T-cell (primary cell): ENCODE measurements at regions not wholly inside any gene's neighbourhood (a gene's known extent, or its start where the extent isn't known, plus 50 kb on each side); places are given as distances from the start of the nearest gene placed in this dataset.

Source experiments
- ATAC-seq, 4 experiments: fragments of 200-7000 bp in 3 of 4; fragments of 150-1000 bp in 1 of 4; cut with Tn5 transposase; replicated peaks in 1 of 4; 1 replicate in 3 of 4; 2 replicates in 1 of 4; pipeline ENCODE4 v1.10.0; 2021; ENCODE audit warnings: moderate library complexity in 3 of 4, mild to moderate bottlenecking in 2 of 4, moderate number of reproducible peaks in 1 of 4
- CTCF ChIA-PET, 2 donors: fragments of 300-600 bp; sonication (Branson Sonifier 250); formaldehyde crosslinking; loops; one replicate each; lab custom pipeline; 2022; ENCODE audit warnings: antibody characterized with exemption in 2 of 2; lab: Charles Lee
- POLR2A ChIA-PET, 2 donors: fragments of 300-600 bp; sonication (Branson Sonifier 250); formaldehyde crosslinking; loops; one replicate each; lab custom pipeline; 2022; ENCODE audit warnings: antibody characterized with exemption in 2 of 2; lab: Charles Lee
- DNase-seq, 35 experiments: peaks; one replicate each; pipeline versions ENCODE4 v3.0.0 to v3.0.0-alpha.2; 2013 to 2023
- H3K27ac ChIP-seq: one replicate; pipeline ENCODE4 v1.5.1; 2013; ENCODE audit warnings: low read length
- H3K27me3 ChIP-seq, 2 experiments: replicated peaks in 1 of 2; 1 replicate in 1 of 2; 2 replicates in 1 of 2; pipeline versions ENCODE4 v1.6.1 to v1.7.0; 2013; ENCODE audit warnings: low read length in 1 of 2, mixed read lengths in 1 of 2; ENCODE audit not compliant: control insufficient read depth in 2 of 2, insufficient read depth in 2 of 2; ENCODE audit errors: extremely low read depth in 1 of 2
- H3K36me3 ChIP-seq, 2 donors: 1 replicate in 1 of 2; 2 replicates in 1 of 2; pipeline versions ENCODE4 v1.6.1 to v1.7.0; 2013; ENCODE audit warnings: low read length in 1 of 2; ENCODE audit not compliant: control insufficient read depth in 2 of 2, insufficient read depth in 1 of 2; ENCODE audit errors: extremely low read depth in 1 of 2
- H3K4me1 ChIP-seq, 2 experiments: 1 replicate in 1 of 2; 2 replicates in 1 of 2; pipeline versions ENCODE4 v1.6.1 to v1.7.0; 2013; ENCODE audit warnings: low read length in 2 of 2, mixed read lengths in 1 of 2; ENCODE audit not compliant: insufficient read depth in 2 of 2, control insufficient read depth in 1 of 2; ENCODE audit errors: extremely low read depth in 1 of 2
- H3K4me3 ChIP-seq, 2 donors: 1 replicate in 1 of 2; 2 replicates in 1 of 2; pipeline versions ENCODE4 v1.5.1 to v1.7.0; 2013; ENCODE audit warnings: mild to moderate bottlenecking in 2 of 2, low read length in 1 of 2, moderate library complexity in 1 of 2; ENCODE audit not compliant: control insufficient read depth in 1 of 2; ENCODE audit errors: extremely low read depth in 1 of 2
- H3K9me3 ChIP-seq: 2 replicates; pipeline ENCODE4 v1.7.0; 2013
- H3K27ac Mint-ChIP-seq, 2 donors: one replicate each; pipeline ENCODE4 v1.8.0; 2020 to 2021; ENCODE audit warnings: mild to moderate bottlenecking in 2 of 2, mixed read lengths in 2 of 2
- H3K27me3 Mint-ChIP-seq, 2 donors: one replicate each; pipeline ENCODE4 v1.8.0; 2021 to 2022; ENCODE audit warnings: mixed read lengths in 2 of 2
- H3K36me3 Mint-ChIP-seq: one replicate; pipeline ENCODE4 v1.8.0; 2021; ENCODE audit warnings: mixed read lengths
- H3K4me1 Mint-ChIP-seq, 3 donors: one replicate each; pipeline ENCODE4 v1.8.0; 2020 to 2022; ENCODE audit warnings: mixed read lengths in 3 of 3, mild to moderate bottlenecking in 1 of 3
- H3K4me3 Mint-ChIP-seq, 3 donors: one replicate each; pipeline ENCODE4 v1.8.0; 2020 to 2022; ENCODE audit warnings: mild to moderate bottlenecking in 3 of 3, mixed read lengths in 3 of 3, moderate library complexity in 3 of 3
- H3K9me3 Mint-ChIP-seq, 3 donors: one replicate each; pipeline ENCODE4 v1.8.0; 2020 to 2022; ENCODE audit warnings: mixed read lengths in 3 of 3
- WGBS: methylation state at CpG from one replicate; pipeline ENCODE4 v1.1.5; 2013; ENCODE audit warnings: missing lambda C conversion rate; ENCODE audit not compliant: insufficient coverage; 5-methylcytosine and 5-hydroxymethylcytosine counted together

DNA sequence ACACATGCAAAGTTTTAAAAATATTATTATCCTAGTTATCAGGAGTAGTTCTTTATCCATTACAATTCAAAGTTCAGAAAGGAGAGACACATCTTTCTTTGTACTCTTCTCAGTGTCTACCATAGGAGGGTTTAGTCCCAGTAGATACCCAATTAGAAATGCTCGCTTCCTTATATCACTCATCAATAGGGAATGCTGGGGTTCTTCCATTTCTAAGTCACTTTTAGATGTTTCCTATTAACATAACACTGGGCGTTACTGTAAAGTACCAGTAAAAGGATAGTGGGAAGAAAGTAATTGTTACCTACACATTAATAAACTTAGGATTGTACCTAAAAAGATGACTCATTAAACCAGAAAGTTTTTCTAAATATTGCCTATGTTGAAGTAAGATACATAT, 348.3 kb upstream of the CDH6 start:
- DNase-seq: no peak
- no peak for ATAC-seq
- no peaks in the 10 kb centered on the region for H3K4me1 Mint-ChIP-seq

DNA sequence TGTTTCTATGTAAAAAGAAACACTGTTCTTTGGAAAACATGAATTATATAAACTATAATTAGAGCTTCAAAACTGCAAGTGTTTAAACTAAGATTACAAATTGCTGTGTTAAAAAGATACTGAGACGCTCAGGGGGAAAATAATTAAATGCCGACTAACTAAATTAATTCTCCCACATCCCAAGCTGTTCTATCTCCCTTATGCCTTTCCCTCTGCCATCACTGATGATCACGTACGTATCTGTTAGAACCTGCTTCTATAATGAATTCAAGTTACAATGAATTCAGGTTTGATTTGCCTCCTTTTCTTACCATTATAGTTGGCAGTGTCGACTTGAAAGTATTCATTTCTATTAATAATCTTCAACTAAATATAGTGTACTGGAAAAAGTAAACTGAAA, 349.9 kb upstream of the CDH6 start:
- CTCF ChIA-PET: no interaction called here

More for the DNA sequence above, 348.3 kb upstream of the CDH6 start:
- no peak overlapping the region for H3K4me3 ChIP-seq
- no peaks in the 10 kb centered on the region for H3K36me3 ChIP-seq
- no peaks in the 10 kb centered on the region for H3K9me3 ChIP-seq
- Mint-ChIP-seq H3K27ac (no peak overlapping the region), H3K36me3 (no peaks in the 10 kb centered on the region), H3K9me3 (peaks cover 4 to 14% (median 6%) of the 10 kb centered on the region in 3 donors), H3K27me3 (no peaks in the 10 kb centered on the region), H3K4me3 (no peak overlapping the region)
- H3K27ac ChIP-seq: no peak overlapping the region
- no peaks in the 10 kb centered on the region for H3K4me1 ChIP-seq
- ChIA-PET CTCF (no interaction called here), POLR2A (interaction anchor here in 1 of 2 donors (0.6 kb wide), 1 partner anchor 31 kb away, joined by 8 read pairs; no protein-coding TSS in a partner anchor)
- no peaks in the 10 kb centered on the region for H3K27me3 ChIP-seq
- WGBS: no CpG with 5 or more reads among the region's 2 CpGs

GRCh38 chr5:30839956-30840355, 353.5 kb upstream of the CDH6 start:
- ATAC-seq (no peak), DNase-seq (no peak)
- Histone ChIP-seq H3K4me1 (no peaks in the 10 kb centered on the region), H3K9me3 (no peaks in the 10 kb centered on the region), H3K4me3 (no peak overlapping the region), H3K27ac (no peak overlapping the region), H3K36me3 (no peaks in the 10 kb centered on the region), H3K27me3 (no peaks in the 10 kb centered on the region)
- WGBS: no CpG with 5 or more reads among the region's 3 CpGs
- peaks cover 14 to 21% (median 14%) of the 10 kb centered on the region in 3 donors for H3K9me3 Mint-ChIP-seq
- H3K27me3 Mint-ChIP-seq: no peaks in the 10 kb centered on the region
- no peaks in the 10 kb centered on the region for H3K36me3 Mint-ChIP-seq
- H3K4me1 Mint-ChIP-seq: no peaks in the 10 kb centered on the region
- POLR2A ChIA-PET: no interaction called here
- CTCF ChIA-PET: no interaction called here
- no peak overlapping the region for H3K27ac Mint-ChIP-seq
- H3K4me3 Mint-ChIP-seq: no peak overlapping the region

More for the DNA sequence above, 349.9 kb upstream of the CDH6 start:
- Mint-ChIP-seq H3K4me3 (no peak overlapping the region), H3K36me3 (no peaks in the 10 kb centered on the region), H3K4me1 (no peaks in the 10 kb centered on the region), H3K27ac (no peak overlapping the region), H3K9me3 (peaks cover 3 to 16% (median 6%) of the 10 kb centered on the region in 3 donors), H3K27me3 (no peaks in the 10 kb centered on the region)
- no peaks in the 10 kb centered on the region for H3K4me1 ChIP-seq
- WGBS: no CpG with 5 or more reads among the region's 5 CpGs
- no peaks in the 10 kb centered on the region for H3K36me3 ChIP-seq
- DNase-seq (no peak), ATAC-seq (no peak)
- no peak overlapping the region for H3K27ac ChIP-seq
- H3K4me3 ChIP-seq: no peak overlapping the region
- no peaks in the 10 kb centered on the region for H3K9me3 ChIP-seq
- POLR2A ChIA-PET: no interaction called here
- no peaks in the 10 kb centered on the region for H3K27me3 ChIP-seq

DNA sequence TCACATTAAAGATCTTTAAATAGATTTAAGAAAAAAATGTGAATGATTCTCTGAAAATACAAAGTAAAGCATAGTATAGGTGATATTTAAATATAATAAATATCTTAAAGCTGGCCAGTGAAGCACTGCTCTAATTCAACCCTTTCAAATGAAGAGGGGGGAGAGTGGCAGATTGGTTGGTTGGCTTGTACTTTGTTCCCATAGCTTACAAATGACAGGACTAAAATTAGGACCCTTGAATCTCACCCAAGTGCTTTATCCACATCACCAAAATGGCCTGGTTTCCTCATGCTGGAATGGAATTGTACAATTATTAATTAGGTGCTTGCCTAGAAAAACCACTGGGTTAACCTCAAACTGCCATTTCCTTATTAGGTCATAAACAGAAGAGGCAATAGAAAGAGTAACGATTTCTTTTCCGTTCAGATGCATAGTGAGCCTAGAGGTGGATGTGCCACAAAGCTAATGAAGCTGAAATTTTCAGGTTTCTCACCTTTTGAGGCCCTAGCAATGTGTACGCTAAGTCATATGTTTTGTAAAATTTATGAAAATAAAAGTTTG, 354.5 kb upstream of the CDH6 start:
- ATAC-seq (no peak), DNase-seq (no peak)
- ChIA-PET CTCF (no interaction called here), POLR2A (no interaction called here)
- Mint-ChIP-seq H3K36me3 (no peaks in the 10 kb centered on the region), H3K4me3 (no peak overlapping the region), H3K9me3 (peaks cover 12 to 28% (median 14%) of the 10 kb centered on the region in 3 donors), H3K27ac (no peak overlapping the region), H3K4me1 (no peaks in the 10 kb centered on the region), H3K27me3 (no peaks in the 10 kb centered on the region)
- H3K27me3 ChIP-seq: no peaks in the 10 kb centered on the region
- no peaks in the 10 kb centered on the region for H3K9me3 ChIP-seq
- no peak overlapping the region for H3K27ac ChIP-seq
- H3K4me1 ChIP-seq: no peaks in the 10 kb centered on the region
- H3K36me3 ChIP-seq: no peaks in the 10 kb centered on the region
- no peak overlapping the region for H3K4me3 ChIP-seq
- whole genome bisulfite sequencing: no CpG with 5 or more reads among the region's 3 CpGs

DNA sequence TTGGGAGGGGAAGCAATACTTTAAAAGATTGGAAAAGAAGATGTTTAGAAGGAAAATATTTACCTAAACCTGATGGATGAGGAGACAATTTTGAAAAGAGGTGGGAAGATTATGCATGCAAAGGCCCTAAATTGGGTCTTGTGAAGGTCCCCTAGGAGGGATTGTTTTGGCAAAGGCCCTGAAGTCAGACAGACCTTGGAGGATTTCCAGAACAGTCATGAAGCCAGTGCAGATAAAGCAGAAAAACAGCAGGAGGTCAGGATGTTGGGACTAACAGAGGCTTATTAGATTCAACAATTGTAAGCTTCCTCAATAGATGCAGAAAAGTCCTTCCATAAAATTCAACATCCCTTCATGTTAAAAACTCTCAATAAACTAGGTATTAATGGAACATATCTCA, 361.0 kb upstream of the CDH6 start:
- Mint-ChIP-seq H3K4me1 (no peaks in the 10 kb centered on the region), H3K36me3 (no peaks in the 10 kb centered on the region), H3K27ac (no peak overlapping the region), H3K9me3 (peaks cover 8 to 38% (median 9%) of the 10 kb centered on the region in 3 donors), H3K27me3 (no peaks in the 10 kb centered on the region), H3K4me3 (no peak overlapping the region)
- H3K4me1 ChIP-seq: no peaks in the 10 kb centered on the region
- H3K27me3 ChIP-seq: no peaks in the 10 kb centered on the region
- CTCF ChIA-PET: no interaction called here
- no peak for ATAC-seq
- no peak for DNase-seq
- POLR2A ChIA-PET: no interaction called here
- H3K36me3 ChIP-seq: no peaks in the 10 kb centered on the region
- H3K9me3 ChIP-seq: no peaks in the 10 kb centered on the region
- H3K27ac ChIP-seq: no peak overlapping the region
- H3K4me3 ChIP-seq: no peak overlapping the region

- Histone ChIP-seq H3K27me3 (no peaks in the 10 kb centered on the region), H3K36me3 (no peaks in the 10 kb centered on the region), H3K27ac (no peak overlapping the region), H3K4me3 (no peak overlapping the region), H3K4me1 (no peaks in the 10 kb centered on the region), H3K9me3 (no peaks in the 10 kb centered on the region)
- Mint-ChIP-seq H3K27ac (no peak overlapping the region), H3K4me3 (no peak overlapping the region), H3K27me3 (no peaks in the 10 kb centered on the region), H3K36me3 (no peaks in the 10 kb centered on the region), H3K9me3 (peaks cover 4 to 38% (median 13%) of the 10 kb centered on the region in 3 donors), H3K4me1 (no peaks in the 10 kb centered on the region)
- CTCF ChIA-PET: no interaction called here
- POLR2A ChIA-PET: no interaction called here
- no CpG with 5 or more reads among the region's 1 CpG for WGBS
- ATAC-seq: no peak
- DNase-seq: no peak
Observed at GRCh38 chr5:30831605-30832004, 361.9 kb upstream of the CDH6 start.

DNA sequence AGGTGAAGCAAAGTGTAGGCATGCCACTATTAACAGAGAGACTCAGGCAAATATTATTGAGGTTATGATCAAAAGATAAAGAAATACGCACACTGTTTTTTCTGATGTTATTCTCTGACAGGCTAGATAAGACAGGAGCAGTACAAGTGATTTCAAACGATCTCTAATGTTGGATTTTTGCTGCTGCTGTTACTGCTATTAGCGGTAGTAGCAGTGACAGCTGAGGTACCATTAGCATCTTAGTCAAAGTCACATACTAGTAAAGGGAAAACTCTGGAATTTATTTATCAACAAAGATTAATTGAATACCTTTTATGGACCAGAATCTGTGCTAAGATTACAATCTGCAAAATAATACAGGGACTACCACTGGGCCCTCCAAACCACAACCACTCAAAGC, 362.4 kb upstream of the CDH6 start:
- H3K4me1 Mint-ChIP-seq: no peaks in the 10 kb centered on the region
- H3K36me3 Mint-ChIP-seq: no peaks in the 10 kb centered on the region
- no peak overlapping the region for H3K27ac Mint-ChIP-seq

More for the DNA sequence above, 362.4 kb upstream of the CDH6 start:
- Histone ChIP-seq H3K27ac (no peak overlapping the region), H3K9me3 (no peaks in the 10 kb centered on the region), H3K36me3 (no peaks in the 10 kb centered on the region), H3K27me3 (no peaks in the 10 kb centered on the region), H3K4me1 (no peaks in the 10 kb centered on the region), H3K4me3 (no peak overlapping the region)
- POLR2A ChIA-PET: no interaction called here
- ATAC-seq (no peak), DNase-seq (no peak)
- CTCF ChIA-PET: no interaction called here
- Mint-ChIP-seq H3K4me3 (no peak overlapping the region), H3K9me3 (peaks cover 0 to 35% (median 13%) of the 10 kb centered on the region in 3 donors), H3K27me3 (no peaks in the 10 kb centered on the region)
- 43% methylated on average over 1 of the region's 3 CpGs for WGBS
